OCI-LY1 (cell line): ENCODE measurements at regions not wholly inside any gene's neighbourhood (a gene's known extent, or its start where the extent isn't known, plus 50 kb on each side); places are given as distances from the start of the nearest gene placed in this dataset.

Source experiments
- H2AFZ ChIP-seq: fragments of 200-600 bp; sonication (generic), shearing (Covaris generic); 2 replicates; pipeline ENCODE4 v1.6.0; 2014; ENCODE audit warnings: antibody characterized with exemption, mild to moderate bottlenecking, low read length
- H3F3A ChIP-seq: fragments of 200-600 bp; sonication (generic), shearing (Covaris generic); 2 replicates; pipeline ENCODE4 v1.6.0; 2014; ENCODE audit warnings: mild to moderate bottlenecking, antibody characterized with exemption, low read length, moderate library complexity; ENCODE audit not compliant: insufficient read depth
- H3K27ac ChIP-seq: fragments of 200-600 bp; sonication (generic); 2 replicates; pipeline ENCODE4 v1.5.1; 2014; ENCODE audit warnings: low read length, mixed run types, mild to moderate bottlenecking, low read depth; ENCODE audit not compliant: poor library complexity, severe bottlenecking
- H3K27me3 ChIP-seq: fragments of 200-600 bp; sonication (generic); 2 replicates; pipeline ENCODE4 v1.6.0; 2014; ENCODE audit warnings: antibody characterized with exemption, mild to moderate bottlenecking, low read length, moderate library complexity; ENCODE audit not compliant: insufficient read depth
- H3K36me3 ChIP-seq: fragments of 200-600 bp; sonication (generic); 2 replicates; pipeline ENCODE4 v1.6.1; 2014; ENCODE audit warnings: mild to moderate bottlenecking, antibody characterized with exemption, low read length, moderate library complexity, mixed read lengths; ENCODE audit not compliant: insufficient read depth
- H3K4me1 ChIP-seq: fragments of 200-600 bp; sonication (generic); 2 replicates; pipeline ENCODE4 v1.5.1; 2014; ENCODE audit warnings: mild to moderate bottlenecking, low read length, moderate library complexity; ENCODE audit not compliant: insufficient read depth, severe bottlenecking
- H3K4me2 ChIP-seq: fragments of 200-600 bp; sonication (generic), shearing (Covaris generic); 2 replicates; pipeline ENCODE4 v1.6.1; 2014; ENCODE audit warnings: low read length
- H3K4me3 ChIP-seq: fragments of 200-600 bp; sonication (generic); 2 replicates; pipeline ENCODE4 v1.5.1; 2014; ENCODE audit warnings: low read length, low read depth, mild to moderate bottlenecking, mixed read lengths; ENCODE audit not compliant: poor library complexity, severe bottlenecking
- H3K79me2 ChIP-seq: fragments of 200-600 bp; shearing (Covaris generic); 2 replicates; pipeline ENCODE4 v1.6.1; 2016; ENCODE audit warnings: mixed run types, low read length, mixed read lengths; ENCODE audit not compliant: insufficient read depth
- H3K9ac ChIP-seq: fragments of 200-600 bp; sonication (generic), shearing (Covaris generic); 2 replicates; pipeline ENCODE4 v1.6.1; 2014; ENCODE audit warnings: mild to moderate bottlenecking, low read length, mixed read lengths
- H3K9me2 ChIP-seq: fragments of 200-600 bp; sonication (generic), shearing (Covaris generic); 2 replicates; pipeline ENCODE4 v1.6.1; 2014; ENCODE audit warnings: low read depth, mild to moderate bottlenecking, low read length, mixed read lengths
- H3K9me3 ChIP-seq: fragments of 200-600 bp; shearing (Covaris generic); 2 replicates; pipeline ENCODE4 v1.6.1; 2014; ENCODE audit warnings: low read length, mixed read lengths
- H4K20me1 ChIP-seq: fragments of 200-600 bp; sonication (generic), shearing (Covaris generic); 2 replicates; pipeline ENCODE4 v1.6.0; 2016; ENCODE audit warnings: mild to moderate bottlenecking, low read length; ENCODE audit not compliant: insufficient read depth
- CTCF ChIP-seq: fragments of 200-600 bp; sonication (generic), shearing (Covaris generic); IDR thresholded peaks from 2 replicates; pipeline ENCODE4 v1.5.1; 2017; ENCODE audit warnings: mild to moderate bottlenecking, antibody characterized with exemption, low read length, moderate library complexity, mixed read lengths
- EZH2 ChIP-seq: fragments of 200-600 bp; sonication (generic), shearing (Covaris generic); IDR thresholded peaks from 2 replicates; pipeline ENCODE4 v1.8.0; 2017; ENCODE audit warnings: borderline replicate concordance, mixed run types, mild to moderate bottlenecking, antibody characterized with exemption, low read length, moderate library complexity, mixed read lengths

- Histone ChIP-seq H3K27me3 (no peaks in the 10 kb centered on the region), H3K9me3 (no peaks in the 10 kb centered on the region), H3F3A (no peaks in the 10 kb centered on the region), H3K9me2 (no peaks in the 10 kb centered on the region), H3K4me1 (no peaks in the 10 kb centered on the region), H2AFZ (no peak overlapping the region), H4K20me1 (no peaks in the 10 kb centered on the region), H3K27ac (no peak overlapping the region), H3K9ac (no peak overlapping the region), H3K36me3 (no peaks in the 10 kb centered on the region), H3K4me3 (no peak overlapping the region), H3K4me2 (no peak overlapping the region), H3K79me2 (no peaks in the 10 kb centered on the region)
- no peak for TF ChIP-seq EZH2
- no peak for TF ChIP-seq CTCF
Observed at GRCh38 chr16:50932348-50932935, 190.6 kb downstream of the CYLD start.

DNA sequence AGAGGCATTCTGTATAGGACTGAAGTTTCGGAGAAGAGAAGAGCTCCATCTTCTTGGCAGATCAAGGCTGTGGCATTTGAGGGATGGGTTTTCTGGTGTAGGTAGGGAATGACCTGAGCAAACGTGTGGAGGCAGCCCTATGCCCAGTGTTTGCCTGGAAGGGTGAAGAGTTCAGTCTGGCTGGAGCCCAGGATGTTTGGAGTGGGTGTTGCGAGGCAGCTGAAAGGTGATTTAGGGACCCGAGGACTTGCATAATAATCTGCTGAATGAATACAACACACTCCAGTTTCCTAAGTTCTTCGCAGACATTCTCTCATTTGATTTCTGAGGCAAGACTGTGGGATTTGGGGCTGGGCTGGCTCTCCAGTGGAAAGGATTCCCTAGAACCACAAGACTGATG is 186.2 kb downstream of the CYLD start:
- no peaks in the 10 kb centered on the region for H4K20me1 ChIP-seq
- H3K9me2 ChIP-seq: no peaks in the 10 kb centered on the region
- H3K79me2 ChIP-seq: no peaks in the 10 kb centered on the region
- no peak overlapping the region for H3K9ac ChIP-seq
- no peak for TF ChIP-seq EZH2
- no peak for TF ChIP-seq CTCF
- no peaks in the 10 kb centered on the region for H3K4me1 ChIP-seq
- H3K27me3 ChIP-seq: no peaks in the 10 kb centered on the region
- no peak overlapping the region for H3K4me2 ChIP-seq
- H3K9me3 ChIP-seq: no peaks in the 10 kb centered on the region
- no peaks in the 10 kb centered on the region for H3K36me3 ChIP-seq
- no peak overlapping the region for H3K27ac ChIP-seq
- no peaks in the 10 kb centered on the region for H3F3A ChIP-seq
- H2AFZ ChIP-seq: no peak overlapping the region
- no peak overlapping the region for H3K4me3 ChIP-seq

GRCh38 chr16:50925758-50926357 is 184.0 kb downstream of the CYLD start:
- Histone ChIP-seq H3K4me3 (no peak overlapping the region), H3K27me3 (no peaks in the 10 kb centered on the region), H3K9me2 (no peaks in the 10 kb centered on the region), H3F3A (no peaks in the 10 kb centered on the region), H3K9ac (no peak overlapping the region), H4K20me1 (no peaks in the 10 kb centered on the region), H3K4me1 (no peaks in the 10 kb centered on the region), H3K9me3 (no peaks in the 10 kb centered on the region), H3K36me3 (no peaks in the 10 kb centered on the region), H3K79me2 (no peaks in the 10 kb centered on the region), H3K27ac (no peak overlapping the region), H2AFZ (no peak overlapping the region), H3K4me2 (no peak overlapping the region)
- TF ChIP-seq CTCF: no peak
